ENCODE measurements at regions not wholly inside any gene's neighbourhood (a gene's known extent, or its start where the extent isn't known, plus 50 kb on each side); places are given as distances from the start of the nearest gene placed in this dataset.

- Mint-ChIP-seq H3K36me3 (ENCODE audit: low read depth) (no peaks in the 10 kb centered on the region), H3K4me1 (peaks cover 23% of the 10 kb centered on the region), H3K4me3 (no peak overlapping the region), H3K9me3 (no peaks in the 10 kb centered on the region), H3K27ac (no peak overlapping the region), H3K27me3 (ENCODE audit: low read depth, poor library complexity) (peaks cover 8% of the 10 kb centered on the region)
- TF ChIP-seq, protein P1, sequence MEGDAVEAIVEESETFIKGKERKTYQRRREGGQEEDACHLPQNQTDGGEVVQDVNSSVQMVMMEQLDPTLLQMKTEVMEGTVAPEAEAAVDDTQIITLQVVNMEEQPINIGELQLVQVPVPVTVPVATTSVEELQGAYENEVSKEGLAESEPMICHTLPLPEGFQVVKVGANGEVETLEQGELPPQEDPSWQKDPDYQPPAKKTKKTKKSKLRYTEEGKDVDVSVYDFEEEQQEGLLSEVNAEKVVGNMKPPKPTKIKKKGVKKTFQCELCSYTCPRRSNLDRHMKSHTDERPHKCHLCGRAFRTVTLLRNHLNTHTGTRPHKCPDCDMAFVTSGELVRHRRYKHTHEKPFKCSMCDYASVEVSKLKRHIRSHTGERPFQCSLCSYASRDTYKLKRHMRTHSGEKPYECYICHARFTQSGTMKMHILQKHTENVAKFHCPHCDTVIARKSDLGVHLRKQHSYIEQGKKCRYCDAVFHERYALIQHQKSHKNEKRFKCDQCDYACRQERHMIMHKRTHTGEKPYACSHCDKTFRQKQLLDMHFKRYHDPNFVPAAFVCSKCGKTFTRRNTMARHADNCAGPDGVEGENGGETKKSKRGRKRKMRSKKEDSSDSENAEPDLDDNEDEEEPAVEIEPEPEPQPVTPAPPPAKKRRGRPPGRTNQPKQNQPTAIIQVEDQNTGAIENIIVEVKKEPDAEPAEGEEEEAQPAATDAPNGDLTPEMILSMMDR (IDR thresholded peaks at IDR 0.05), result no peak
- no peak for DNase-seq
These were observed 242.6 kb upstream of the FAT3 start for GRCh38 chr11:91981995-91982394.

DNA sequence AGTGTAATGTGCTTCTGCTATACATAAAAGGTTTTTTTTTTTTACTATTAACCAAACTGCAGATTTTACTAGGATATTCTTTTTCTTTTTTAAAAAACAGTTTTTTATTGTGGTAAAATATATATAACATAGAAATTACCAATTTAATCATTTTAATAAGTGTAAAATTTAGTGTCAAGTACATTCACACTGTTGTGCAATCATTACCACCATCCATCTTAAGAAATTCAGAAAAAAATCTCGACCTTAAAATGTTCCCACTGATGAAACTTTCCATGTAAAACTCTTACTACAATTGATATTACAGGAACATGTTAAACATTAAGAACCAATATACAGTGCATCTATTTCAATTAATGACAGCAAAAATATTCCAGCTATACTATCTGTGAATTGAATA is 244.8 kb upstream of the FAT3 start:
- Mint-ChIP-seq H3K27me3 (ENCODE audit: low read depth, poor library complexity) (peaks cover 6% of the 10 kb centered on the region), H3K4me1 (peaks cover 28% of the 10 kb centered on the region), H3K9me3 (no peaks in the 10 kb centered on the region), H3K36me3 (ENCODE audit: low read depth) (no peaks in the 10 kb centered on the region), H3K4me3 (no peak overlapping the region), H3K27ac (no peak overlapping the region)
- TF ChIP-seq, protein P1 (IDR thresholded peaks at IDR 0.05), result no peak
- DNase-seq, result no peak

DNA sequence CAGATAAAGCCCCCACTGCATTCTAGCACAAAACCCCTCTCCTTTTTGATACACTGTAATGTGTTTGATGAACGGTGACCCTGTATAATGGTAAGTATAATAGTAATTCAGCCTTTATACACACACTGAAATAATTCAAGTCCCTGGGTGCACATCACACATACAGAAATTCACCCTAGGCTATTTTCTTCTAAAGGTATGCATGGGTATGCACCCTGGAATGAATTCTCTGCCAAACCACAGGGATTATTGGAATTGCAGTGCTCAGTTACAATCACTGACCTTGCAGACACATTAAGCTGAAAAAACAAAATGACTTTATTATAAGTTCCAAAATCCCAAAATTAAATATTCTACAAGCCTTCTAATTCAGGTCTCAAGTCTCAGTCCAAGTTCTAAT is 245.9 kb upstream of the FAT3 start:
- H3K9me3 Mint-ChIP-seq, result no peaks in the 10 kb centered on the region
- peaks cover 6% of the 10 kb centered on the region for H3K27me3 Mint-ChIP-seq (ENCODE audit: low read depth, poor library complexity)
- H3K36me3 Mint-ChIP-seq (ENCODE audit: low read depth), result no peaks in the 10 kb centered on the region
- TF ChIP-seq, protein P1 (IDR thresholded peaks at IDR 0.05), result no peak
- peaks cover 18% of the 10 kb centered on the region for H3K4me1 Mint-ChIP-seq
- DNase-seq, result no peak
- H3K27ac Mint-ChIP-seq, result no peak overlapping the region
- H3K4me3 Mint-ChIP-seq, result no peak overlapping the region

DNA sequence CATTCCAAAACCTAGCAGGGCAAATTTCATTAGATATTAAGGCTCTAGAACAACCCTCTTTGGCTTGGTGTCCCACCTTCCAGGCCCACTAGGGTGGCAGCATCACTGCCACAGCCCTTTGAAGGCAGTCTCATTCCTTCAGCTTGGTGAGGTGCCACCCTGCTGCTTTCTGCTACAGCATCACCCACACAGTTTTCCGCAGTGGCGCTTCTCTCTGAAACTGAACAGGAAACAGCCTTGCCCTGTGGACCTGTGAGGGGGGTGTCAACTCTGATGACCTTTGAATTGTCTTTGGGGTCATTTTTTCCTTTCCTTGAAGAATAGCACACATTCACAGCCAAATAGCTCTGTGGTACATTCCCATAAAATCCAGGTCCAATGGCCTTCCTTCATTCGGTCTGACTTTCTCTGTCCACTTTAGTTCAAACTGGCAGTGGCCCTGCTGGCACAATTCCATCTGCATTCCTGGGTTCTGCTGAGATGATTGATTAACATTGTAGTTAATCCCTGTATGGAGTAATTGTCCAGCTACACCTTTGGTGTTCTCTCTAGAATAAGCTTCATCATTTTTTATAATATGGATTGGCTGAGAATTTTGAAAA is 251.9 kb upstream of the FAT3 start:
- Mint-ChIP-seq H3K9me3 (no peaks in the 10 kb centered on the region), H3K27me3 (ENCODE audit: low read depth, poor library complexity) (peaks cover 2% of the 10 kb centered on the region), H3K27ac (peak overlapping the region; percentile 27), H3K36me3 (ENCODE audit: low read depth) (no peaks in the 10 kb centered on the region), H3K4me1 (peaks cover 36% of the 10 kb centered on the region), H3K4me3 (no peak overlapping the region)
- no peak for DNase-seq
- TF ChIP-seq, protein P1 (IDR thresholded peaks at IDR 0.05), result no peak

- no peak for DNase-seq
- TF ChIP-seq, protein P1 (IDR thresholded peaks at IDR 0.05), result no peak
- Mint-ChIP-seq H3K36me3 (ENCODE audit: low read depth) (no peaks in the 10 kb centered on the region), H3K9me3 (no peaks in the 10 kb centered on the region), H3K27me3 (ENCODE audit: low read depth, poor library complexity) (peaks cover 1% of the 10 kb centered on the region), H3K27ac (no peak overlapping the region), H3K4me3 (no peak overlapping the region), H3K4me1 (peaks cover 39% of the 10 kb centered on the region)
These were observed 254.0 kb upstream of the FAT3 start for GRCh38 chr11:91970624-91971023.

DNA sequence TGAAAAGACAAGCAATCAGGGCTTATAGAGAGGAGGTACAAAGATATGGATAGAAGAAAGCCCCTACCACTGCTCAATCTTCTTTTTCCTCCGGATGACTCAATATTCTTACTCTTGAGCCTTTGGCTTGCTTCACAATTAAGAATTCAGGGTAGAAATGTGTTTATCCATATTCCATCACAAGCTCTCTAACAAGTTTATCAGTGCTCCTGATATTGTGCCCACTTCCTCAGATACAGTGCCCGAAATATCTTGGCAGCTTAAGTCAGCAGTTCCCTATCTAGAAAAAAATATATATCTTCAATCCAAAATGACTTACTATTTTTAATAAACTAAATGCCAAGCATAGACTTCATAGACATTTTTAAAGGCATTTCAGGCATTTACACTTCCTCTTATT is 255.1 kb upstream of the FAT3 start:
- Mint-ChIP-seq H3K36me3 (ENCODE audit: low read depth) (no peaks in the 10 kb centered on the region), H3K4me1 (peaks cover 38% of the 10 kb centered on the region), H3K27ac (no peak overlapping the region), H3K4me3 (no peak overlapping the region), H3K9me3 (peaks cover 4% of the 10 kb centered on the region), H3K27me3 (ENCODE audit: low read depth, poor library complexity) (no peaks in the 10 kb centered on the region)
- TF ChIP-seq, protein P1 (IDR thresholded peaks at IDR 0.05), result no peak
- no peak for DNase-seq

All from nephron progenitor cell (in vitro differentiated cells).